ENCODE measurements at regions not wholly inside any gene's neighbourhood (a gene's known extent, or its start where the extent isn't known, plus 50 kb on each side); places are given as distances from the start of the nearest gene placed in this dataset.

- Mint-ChIP-seq H3K27me3 (peaks cover 4% of the 10 kb centered on the region), H3K4me3 (no peak overlapping the region), H3K9me3 (no peaks in the 10 kb centered on the region), H3K27ac (no peak overlapping the region), H3K4me1 (peaks cover 6% of the 10 kb centered on the region), H3K36me3 (no peaks in the 10 kb centered on the region)
- no peak for ATAC-seq (ENCODE audit: low read depth)
- no peak for DNase-seq (ENCODE audit: low spot score in 2 of 2)
Observed at GRCh38 chr7:131619336-131620305, 63.2 kb upstream of the PODXL start.

GRCh38 chr7:131618391-131618790 lies 62.0 kb upstream of the PODXL start:
- no peak overlapping the region for H3K4me3 Mint-ChIP-seq
- no peak overlapping the region for H3K27ac Mint-ChIP-seq
- no peak for DNase-seq (ENCODE audit: low spot score in 2 of 2)
- peaks cover 7% of the 10 kb centered on the region for H3K27me3 Mint-ChIP-seq
- H3K9me3 Mint-ChIP-seq: no peaks in the 10 kb centered on the region
- no peaks in the 10 kb centered on the region for H3K36me3 Mint-ChIP-seq
- ATAC-seq (ENCODE audit: low read depth): no peak
- peaks cover 6% of the 10 kb centered on the region for H3K4me1 Mint-ChIP-seq

- no peaks in the 10 kb centered on the region for H3K9me3 Mint-ChIP-seq
- ATAC-seq (ENCODE audit: low read depth): no peak
- H3K27me3 Mint-ChIP-seq: peaks cover 11% of the 10 kb centered on the region
- no peak for DNase-seq (ENCODE audit: low spot score in 2 of 2)
- H3K4me1 Mint-ChIP-seq: peaks cover 6% of the 10 kb centered on the region
- no peak overlapping the region for H3K27ac Mint-ChIP-seq
- H3K4me3 Mint-ChIP-seq: no peak overlapping the region
- no peaks in the 10 kb centered on the region for H3K36me3 Mint-ChIP-seq
Observed at GRCh38 chr7:131616487-131617200, 60.2 kb upstream of the PODXL start.

- ATAC-seq (ENCODE audit: low read depth): no peak
- H3K4me1 Mint-ChIP-seq: no peaks in the 10 kb centered on the region
- DNase-seq (ENCODE audit: low spot score in 2 of 2): no peak
- no peak overlapping the region for H3K4me3 Mint-ChIP-seq
- no peaks in the 10 kb centered on the region for H3K36me3 Mint-ChIP-seq
- H3K9me3 Mint-ChIP-seq: no peaks in the 10 kb centered on the region
- H3K27ac Mint-ChIP-seq: no peak overlapping the region
- H3K27me3 Mint-ChIP-seq: peaks cover 9% of the 10 kb centered on the region
Observed at GRCh38 chr7:131613909-131614308, 57.5 kb upstream of the PODXL start.

GRCh38 chr7:131610007-131610406 lies 53.6 kb upstream of the PODXL start:
- no peak overlapping the region for H3K27ac Mint-ChIP-seq
- peaks cover 17% of the 10 kb centered on the region for H3K27me3 Mint-ChIP-seq
- DNase-seq (ENCODE audit: low spot score in 2 of 2) (no peak), ATAC-seq (ENCODE audit: low read depth) (no peak)
- no peaks in the 10 kb centered on the region for H3K4me1 Mint-ChIP-seq
- no peak overlapping the region for H3K4me3 Mint-ChIP-seq
- no peaks in the 10 kb centered on the region for H3K36me3 Mint-ChIP-seq
- H3K9me3 Mint-ChIP-seq: no peaks in the 10 kb centered on the region

- H3K27me3 Mint-ChIP-seq: peaks cover 14% of the 10 kb centered on the region
- no peaks in the 10 kb centered on the region for H3K36me3 Mint-ChIP-seq
- no peaks in the 10 kb centered on the region for H3K9me3 Mint-ChIP-seq
- H3K27ac Mint-ChIP-seq: no peak overlapping the region
- DNase-seq (ENCODE audit: low spot score in 2 of 2): no peak
- no peak overlapping the region for H3K4me3 Mint-ChIP-seq
- no peaks in the 10 kb centered on the region for H3K4me1 Mint-ChIP-seq
- ATAC-seq (ENCODE audit: low read depth): no peak
Observed at GRCh38 chr7:131608116-131608500, 51.7 kb upstream of the PODXL start.

GRCh38 chr7:131607291-131608115 lies 51.1 kb upstream of the PODXL start:
- Mint-ChIP-seq H3K4me3 (no peak overlapping the region), H3K4me1 (no peaks in the 10 kb centered on the region), H3K27me3 (peaks cover 13% of the 10 kb centered on the region), H3K27ac (no peak overlapping the region), H3K36me3 (no peaks in the 10 kb centered on the region), H3K9me3 (no peaks in the 10 kb centered on the region)
- DNase-seq (ENCODE audit: low spot score in 2 of 2) (no peak), ATAC-seq (ENCODE audit: low read depth) (no peak)

- ATAC-seq (ENCODE audit: low read depth): no peak
- no peak overlapping the region for H3K4me3 Mint-ChIP-seq
Observed at GRCh38 chr7:131606346-131607290, 50.2 kb upstream of the PODXL start.

More at GRCh38 chr7:131606346-131607290, 50.2 kb upstream of the PODXL start:
- Mint-ChIP-seq H3K27ac (no peak overlapping the region), H3K36me3 (no peaks in the 10 kb centered on the region), H3K27me3 (peaks cover 13% of the 10 kb centered on the region), H3K4me1 (no peaks in the 10 kb centered on the region), H3K9me3 (no peaks in the 10 kb centered on the region)
- DNase-seq (ENCODE audit: low spot score in 2 of 2): no peak

All from memory B cell (primary cell).